Dermis blood vessel endothelial cell (primary cell): ENCODE measurements at regions not wholly inside any gene's neighbourhood (a gene's known extent, or its start where the extent isn't known, plus 50 kb on each side); places are given as distances from the start of the nearest gene placed in this dataset.
"Not testable (repeated sequence)": the region's sequence is repeated elsewhere in the genome, so short reads cannot be mapped to it uniquely, and the experiment has no call there.

Experiments
- DNase-seq: peaks from one replicate; pipeline ENCODE4 v3.0.0; 2010

DNA sequence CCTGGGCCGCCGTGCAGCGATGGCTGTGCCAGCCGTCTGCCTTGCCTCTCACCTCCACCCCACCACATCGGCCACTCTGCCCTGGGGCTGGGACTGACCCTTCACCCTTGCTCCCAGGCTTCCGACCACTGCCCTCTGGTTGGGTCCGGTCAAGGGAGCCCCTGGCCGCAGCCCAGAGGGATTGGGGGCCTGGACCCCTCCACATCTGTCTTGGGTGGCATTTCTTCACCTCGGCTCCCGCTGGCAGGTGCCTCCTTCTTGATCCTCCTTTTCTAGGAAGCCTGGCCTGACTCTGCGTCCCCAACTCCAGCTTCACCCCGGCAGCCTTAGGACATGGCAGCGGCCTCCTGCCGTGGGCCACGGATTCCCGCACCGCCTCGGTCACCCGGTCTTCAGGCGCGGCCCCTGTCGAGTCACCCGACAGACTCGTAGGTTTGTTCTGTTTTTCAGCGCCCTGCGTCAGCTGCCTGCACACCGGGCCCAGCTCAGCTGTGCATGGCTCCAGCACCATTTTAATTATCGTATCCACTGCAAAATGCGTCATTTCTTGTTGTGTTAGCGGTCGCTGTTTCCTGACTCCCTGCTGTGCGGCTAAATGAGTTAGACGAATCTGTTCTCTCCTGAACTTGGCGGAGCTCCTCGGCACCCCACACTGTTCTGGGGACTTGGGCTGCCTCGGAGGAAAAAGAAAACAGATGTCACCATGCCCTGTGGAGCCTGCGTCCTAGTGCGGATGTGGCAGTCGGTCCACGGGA, 124.0 kb downstream of the FAM53A start:
- DNase-seq: no peak

DNA sequence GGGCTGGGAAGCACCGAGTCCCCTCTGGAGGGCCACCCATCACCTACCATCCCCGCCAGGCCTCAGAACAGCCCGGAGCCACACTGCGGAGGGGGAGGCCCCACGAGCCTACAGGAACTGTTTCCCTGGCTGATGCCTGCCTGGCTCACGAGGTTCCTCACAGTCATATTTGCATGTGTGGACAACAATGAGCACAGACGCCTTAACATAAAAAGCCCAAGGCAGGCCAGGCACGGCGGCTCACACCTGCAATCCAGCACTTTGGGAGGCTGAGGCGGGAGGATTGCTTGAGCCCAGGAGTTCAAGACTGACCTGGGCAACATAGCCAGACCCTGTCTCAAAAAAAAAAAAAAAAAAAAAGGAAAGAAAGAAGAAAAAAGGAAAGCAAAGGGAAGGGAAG, 125.9 kb downstream of the FAM53A start:
- no peak for DNase-seq

- DNase-seq: no peak
Observed at GRCh38 chr4:1557221-1557597, 126.9 kb downstream of the FAM53A start.

GRCh38 chr4:1556541-1557220, 127.4 kb downstream of the FAM53A start:
- no peak for DNase-seq

GRCh38 chr4:1554876-1555265, 129.2 kb downstream of the FAM53A start:
- no peak for DNase-seq

DNA sequence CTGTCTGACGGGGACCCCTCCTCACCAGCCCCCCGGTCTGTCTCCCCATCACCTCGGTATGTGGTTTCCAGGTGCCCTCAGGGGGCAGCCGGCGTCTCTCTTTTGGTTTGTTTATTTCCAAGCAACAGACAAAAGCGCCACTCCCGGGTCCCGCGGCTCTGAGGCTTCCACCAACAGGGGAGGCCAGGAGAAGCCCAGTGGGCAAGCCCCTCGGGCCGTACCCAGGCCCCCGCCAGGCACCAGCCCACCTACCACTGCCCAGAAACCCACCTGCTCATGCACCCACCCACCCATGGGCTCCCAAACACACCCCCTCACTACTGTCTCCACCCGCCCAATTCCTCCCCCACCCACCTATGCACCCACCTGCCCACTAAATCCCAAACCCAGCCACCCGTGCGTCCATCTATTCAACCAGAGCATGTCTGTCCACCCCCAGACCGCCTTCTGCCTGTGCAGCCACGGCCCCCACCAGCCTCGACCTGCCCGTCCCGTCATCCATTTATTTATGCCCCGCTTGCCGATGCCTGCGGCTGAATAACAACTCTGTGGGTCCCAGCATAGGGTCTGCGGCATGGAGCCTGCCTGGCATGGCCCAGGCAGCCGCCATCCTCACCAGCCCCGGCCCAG, 129.8 kb downstream of the FAM53A start:
- DNase-seq: no peak

- no peak for DNase-seq
Observed at GRCh38 chr4:1553365-1553764, 130.7 kb downstream of the FAM53A start.

GRCh38 chr4:1552451-1552850, 131.7 kb downstream of the FAM53A start:
- DNase-seq: no peak

DNA sequence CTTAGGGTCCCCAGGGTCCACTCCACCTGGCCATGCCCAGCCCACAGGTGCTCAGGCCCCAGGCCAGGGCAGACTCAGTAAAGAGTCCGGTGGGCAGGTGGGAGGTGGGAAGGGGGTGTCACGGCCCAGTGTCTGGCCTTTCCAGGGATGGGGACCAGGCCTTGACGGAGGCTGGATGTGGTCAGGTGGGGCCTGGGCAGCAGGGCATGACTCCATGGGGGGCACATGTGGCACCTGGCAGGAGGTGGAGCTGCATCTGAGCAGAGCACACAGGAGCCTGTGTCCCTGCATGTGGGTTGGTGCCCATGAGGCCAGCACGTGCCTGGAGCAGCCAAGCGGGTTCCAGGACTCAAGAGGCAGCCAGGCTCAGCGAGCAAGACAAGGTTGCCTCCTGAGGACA, 132.9 kb downstream of the FAM53A start:
- DNase-seq: no peak

- no peak for DNase-seq
Observed at GRCh38 chr4:1550122-1551070, 133.7 kb downstream of the FAM53A start.

- no peak for DNase-seq
Observed at GRCh38 chr4:1549638-1550035, 134.5 kb downstream of the FAM53A start.

DNA sequence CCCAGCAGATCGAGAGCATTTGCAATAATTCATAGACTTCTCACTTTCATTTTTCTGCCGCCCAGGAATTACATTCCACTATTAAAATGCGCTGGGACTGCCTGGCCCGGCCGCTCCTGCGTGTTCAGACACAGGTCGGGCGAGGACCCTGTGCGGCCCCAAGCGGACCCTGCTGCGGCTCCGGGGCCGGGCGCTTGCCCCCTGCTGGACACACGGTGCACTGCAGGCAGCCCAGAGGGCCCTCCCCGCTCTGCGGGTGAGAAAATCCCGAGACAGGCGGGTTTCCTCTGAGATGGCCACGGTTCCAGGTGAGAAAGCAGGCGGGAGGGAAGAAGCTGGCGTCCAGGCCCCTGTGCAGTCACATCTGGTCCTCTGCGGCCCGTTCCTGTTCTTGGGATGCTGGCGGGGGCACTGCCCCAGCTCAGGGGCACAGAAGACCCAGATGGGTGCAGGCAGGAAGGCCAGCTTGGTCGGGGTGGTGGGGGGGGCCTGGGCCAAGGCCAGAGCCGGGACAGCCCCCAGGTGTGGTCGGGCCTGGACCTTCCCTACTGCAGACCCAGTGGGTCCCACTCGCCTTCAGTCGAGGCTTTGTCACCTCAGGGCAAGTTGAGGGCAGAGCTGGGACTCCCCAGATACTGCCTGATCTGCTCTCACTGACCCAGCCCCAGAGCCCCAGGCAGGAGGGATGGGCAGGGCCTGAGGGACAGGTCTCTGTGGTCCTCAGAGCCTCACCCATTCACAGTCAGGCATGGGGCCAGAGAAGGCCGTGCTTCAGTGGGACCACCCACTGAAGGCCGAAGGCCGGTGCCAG, 135.1 kb downstream of the FAM53A start:
- peak; percentile 58 for DNase-seq

DNA sequence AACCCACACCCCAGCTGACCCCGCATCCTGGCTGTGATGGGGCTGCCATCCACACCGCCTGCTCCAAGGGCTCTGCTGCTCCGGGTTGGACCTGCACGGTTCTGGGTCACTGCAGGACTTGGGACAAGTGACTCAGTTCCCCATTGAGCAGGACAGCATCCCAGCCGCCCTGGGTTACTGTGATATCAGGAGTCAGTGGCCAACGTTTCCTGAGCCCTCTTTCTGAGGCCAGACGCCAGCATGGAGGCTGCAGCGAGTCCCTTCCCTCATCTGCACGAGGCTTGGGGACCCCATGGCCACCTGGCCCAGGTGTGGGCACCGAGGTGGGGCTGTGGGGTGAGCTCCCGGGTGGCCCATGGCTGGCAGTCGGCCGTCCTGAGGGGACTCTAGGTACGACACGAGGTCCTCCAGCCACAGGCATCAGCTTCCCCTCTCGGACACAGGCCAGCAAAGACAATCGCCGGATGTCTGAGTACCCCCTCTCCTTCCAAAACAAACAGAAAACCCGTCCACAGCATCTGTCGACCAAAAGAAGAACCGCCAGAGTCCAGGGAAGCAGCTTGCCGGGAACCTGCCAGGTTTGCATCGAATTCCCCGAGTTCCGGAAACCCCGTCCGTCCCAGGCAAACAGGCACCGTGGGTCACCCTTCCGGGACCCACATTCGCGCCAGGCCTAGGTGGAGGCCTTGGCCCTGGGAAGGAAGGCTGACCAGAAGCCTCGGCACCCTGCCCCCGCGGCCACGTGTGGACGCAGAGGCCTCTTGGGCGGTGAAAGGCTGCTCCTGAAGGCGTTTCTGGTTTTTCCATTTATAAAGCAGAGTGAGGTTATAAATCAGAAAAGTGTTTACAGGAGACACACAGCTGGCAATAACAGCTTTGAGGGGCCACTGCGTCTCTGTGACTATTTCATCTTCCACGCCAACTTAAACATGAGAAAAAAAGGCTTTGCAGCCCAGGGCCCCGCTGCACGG, 136.0 kb downstream of the FAM53A start:
- DNase-seq: peak; percentile 91

GRCh38 chr4:1547131-1547855, 136.8 kb downstream of the FAM53A start:
- peak; percentile 33 for DNase-seq

DNA sequence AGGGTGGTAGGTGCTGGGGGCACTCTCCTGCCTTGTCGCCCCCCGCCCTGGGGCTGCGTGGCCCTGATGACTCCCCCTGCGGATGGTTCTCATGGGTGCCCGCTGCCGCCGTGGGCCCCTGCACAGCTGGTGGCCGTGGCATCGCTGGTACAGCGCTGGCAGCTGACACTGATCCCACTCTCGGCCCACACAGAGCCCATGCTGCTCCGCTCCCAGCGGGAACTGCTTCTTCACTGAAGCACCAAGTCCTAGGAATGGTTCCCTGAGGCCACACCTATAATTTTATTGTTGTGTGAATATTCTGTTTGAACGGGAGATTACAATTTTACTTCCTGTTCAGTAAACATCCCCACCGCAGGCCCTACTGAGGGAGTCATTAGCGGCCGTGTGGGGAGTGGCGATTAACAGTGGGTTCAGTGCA, 138.6 kb upstream of the NKX1-1 start:
- peak; percentile 54 for DNase-seq

GRCh38 chr4:1544435-1544834, 138.2 kb upstream of the NKX1-1 start:
- not testable (repeated sequence) for DNase-seq

GRCh38 chr4:1543976-1544375, 137.7 kb upstream of the NKX1-1 start:
- no peak for DNase-seq

GRCh38 chr4:1543561-1543960, 137.3 kb upstream of the NKX1-1 start:
- DNase-seq: no peak

DNA sequence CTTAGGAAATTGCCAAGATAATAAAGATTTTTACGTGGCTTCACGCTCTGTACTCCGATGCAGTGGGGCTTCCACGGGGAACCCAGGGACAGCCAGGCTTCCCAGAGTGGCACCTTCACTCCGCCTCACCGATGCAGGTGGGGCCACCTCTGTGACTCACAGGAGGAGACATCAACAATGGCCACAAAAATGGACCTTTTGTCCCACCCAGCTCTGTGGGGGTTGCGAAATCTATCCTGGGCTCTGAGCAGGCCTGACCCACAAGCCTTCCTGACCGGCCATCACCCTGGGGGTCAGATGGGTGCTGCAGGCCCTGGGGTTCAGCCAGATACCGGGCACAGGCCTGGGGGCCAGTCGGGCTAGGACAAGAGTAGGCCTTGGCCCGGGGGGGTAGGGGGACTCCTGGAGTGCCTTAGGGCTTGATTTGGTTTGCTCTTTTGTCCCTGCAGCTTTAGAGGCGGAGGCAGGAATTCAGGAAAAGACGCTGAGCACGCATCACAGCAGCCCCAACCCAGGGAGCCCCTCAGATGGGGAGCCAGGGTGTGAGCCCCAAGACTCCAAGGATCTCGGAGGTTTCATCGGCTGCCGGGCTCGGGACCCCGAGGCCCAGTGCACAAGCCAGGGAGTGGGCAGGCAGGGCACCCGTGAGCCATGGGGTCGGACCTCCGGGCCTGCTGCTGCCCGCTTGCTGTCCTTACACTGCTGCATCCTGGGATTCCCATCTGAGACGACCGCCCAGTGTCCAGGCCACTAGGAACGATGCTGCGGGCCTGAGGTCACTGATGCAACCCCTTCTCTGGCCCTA, 136.5 kb upstream of the NKX1-1 start:
- no peak for DNase-seq
